ENCODE measurements at regions not wholly inside any gene's neighbourhood (a gene's known extent, or its start where the extent isn't known, plus 50 kb on each side); places are given as distances from the start of the nearest gene placed in this dataset.

DNA sequence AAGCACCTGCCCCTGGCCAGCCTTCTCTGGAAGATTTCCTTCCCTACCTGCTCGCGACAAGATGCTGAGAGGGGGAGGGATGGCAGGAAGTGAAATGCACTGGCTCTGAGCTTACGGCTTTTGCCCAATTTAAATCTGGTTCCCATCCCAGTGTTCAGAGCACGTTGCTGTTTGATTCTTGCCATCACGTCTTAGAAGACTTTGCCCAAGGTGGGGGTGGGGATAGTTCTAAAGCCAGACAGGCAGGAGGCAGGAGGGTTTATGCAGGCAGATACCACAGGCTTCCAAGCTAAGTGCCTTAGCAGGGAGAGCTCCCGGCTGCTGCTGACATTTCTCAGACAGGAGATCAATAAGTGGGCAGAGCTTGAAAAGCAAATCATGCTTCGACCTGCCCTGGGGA lies 393.9 kb downstream of the MID1IP1 start:
- Histone ChIP-seq H3K27me3 (no peaks in the 10 kb centered on the region), H3K27ac (no peak overlapping the region), H3K4me3 (no peak overlapping the region), H3K9me3 (ENCODE audit: low read depth) (no peaks in the 10 kb centered on the region), H3K4me1 (ENCODE audit: low read depth) (peaks cover 18% of the 10 kb centered on the region), H3K36me3 (no peaks in the 10 kb centered on the region)
- DNase-seq (ENCODE audit: low read depth in 1 of 2, low spot score in 1 of 2): peak in 1 of 2 donors; percentile 31
- TF ChIP-seq, protein P1, sequence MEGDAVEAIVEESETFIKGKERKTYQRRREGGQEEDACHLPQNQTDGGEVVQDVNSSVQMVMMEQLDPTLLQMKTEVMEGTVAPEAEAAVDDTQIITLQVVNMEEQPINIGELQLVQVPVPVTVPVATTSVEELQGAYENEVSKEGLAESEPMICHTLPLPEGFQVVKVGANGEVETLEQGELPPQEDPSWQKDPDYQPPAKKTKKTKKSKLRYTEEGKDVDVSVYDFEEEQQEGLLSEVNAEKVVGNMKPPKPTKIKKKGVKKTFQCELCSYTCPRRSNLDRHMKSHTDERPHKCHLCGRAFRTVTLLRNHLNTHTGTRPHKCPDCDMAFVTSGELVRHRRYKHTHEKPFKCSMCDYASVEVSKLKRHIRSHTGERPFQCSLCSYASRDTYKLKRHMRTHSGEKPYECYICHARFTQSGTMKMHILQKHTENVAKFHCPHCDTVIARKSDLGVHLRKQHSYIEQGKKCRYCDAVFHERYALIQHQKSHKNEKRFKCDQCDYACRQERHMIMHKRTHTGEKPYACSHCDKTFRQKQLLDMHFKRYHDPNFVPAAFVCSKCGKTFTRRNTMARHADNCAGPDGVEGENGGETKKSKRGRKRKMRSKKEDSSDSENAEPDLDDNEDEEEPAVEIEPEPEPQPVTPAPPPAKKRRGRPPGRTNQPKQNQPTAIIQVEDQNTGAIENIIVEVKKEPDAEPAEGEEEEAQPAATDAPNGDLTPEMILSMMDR (IDR thresholded peaks at IDR 0.05; ENCODE audit: low read depth, low read length): no peak

- peak; percentile 36 to 54 for DNase-seq (ENCODE audit: low read depth in 1 of 2, low spot score in 1 of 2)
Observed at GRCh38 chrX:39196192-39197102, 395.2 kb downstream of the MID1IP1 start.

GRCh38 chrX:39199429-39199828 lies 398.2 kb downstream of the MID1IP1 start:
- H3K9me3 ChIP-seq (ENCODE audit: low read depth): no peaks in the 10 kb centered on the region
- TF ChIP-seq, protein P1 (IDR thresholded peaks at IDR 0.05; ENCODE audit: low read depth, low read length): no peak
- DNase-seq (ENCODE audit: low read depth in 1 of 2, low spot score in 1 of 2): no peak
- no peak overlapping the region for H3K4me3 ChIP-seq
- H3K27ac ChIP-seq: no peak overlapping the region
- no peaks in the 10 kb centered on the region for H3K27me3 ChIP-seq
- no peaks in the 10 kb centered on the region for H3K36me3 ChIP-seq
- H3K4me1 ChIP-seq (ENCODE audit: low read depth): peaks cover 18% of the 10 kb centered on the region

More at GRCh38 chrX:39196192-39197102, 395.2 kb downstream of the MID1IP1 start:
- Histone ChIP-seq H3K36me3 (no peaks in the 10 kb centered on the region), H3K27ac (peak overlapping the region; percentile 50), H3K9me3 (ENCODE audit: low read depth) (no peaks in the 10 kb centered on the region), H3K4me1 (ENCODE audit: low read depth) (peaks cover 18% of the 10 kb centered on the region), H3K4me3 (no peak overlapping the region), H3K27me3 (no peaks in the 10 kb centered on the region)
- TF ChIP-seq, protein P1 (IDR thresholded peaks at IDR 0.05; ENCODE audit: low read depth, low read length): no peak

- Histone ChIP-seq H3K27ac (no peak overlapping the region), H3K4me3 (no peak overlapping the region), H3K27me3 (no peaks in the 10 kb centered on the region), H3K36me3 (no peaks in the 10 kb centered on the region), H3K9me3 (ENCODE audit: low read depth) (no peaks in the 10 kb centered on the region), H3K4me1 (ENCODE audit: low read depth) (peaks cover 4% of the 10 kb centered on the region)
- TF ChIP-seq, protein P1 (IDR thresholded peaks at IDR 0.05; ENCODE audit: low read depth, low read length): no peak
- peak in 1 of 2 donors; percentile 2 for DNase-seq (ENCODE audit: low read depth in 1 of 2, low spot score in 1 of 2)
Observed at GRCh38 chrX:39201305-39201990, 400.2 kb downstream of the MID1IP1 start.

DNA sequence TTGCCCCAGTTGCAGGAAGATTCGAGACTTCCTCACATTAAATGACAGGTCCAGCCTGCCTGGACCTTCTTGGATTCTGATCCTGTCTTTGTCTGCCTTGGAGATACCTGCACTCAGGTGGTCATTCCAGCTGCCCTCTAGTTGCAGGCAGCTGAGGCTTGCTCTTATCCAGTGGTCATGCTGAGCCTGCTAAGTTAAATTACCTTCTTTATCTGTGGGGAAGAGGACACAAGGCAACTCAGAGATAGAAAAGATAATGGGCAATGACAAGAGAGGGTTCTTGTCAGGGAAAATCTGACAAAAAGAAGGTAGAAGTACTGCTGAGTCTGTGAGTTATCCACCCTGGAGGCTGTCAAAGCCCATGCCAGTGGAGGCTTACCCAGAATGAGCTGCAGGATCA lies 401.4 kb downstream of the MID1IP1 start:
- no peak overlapping the region for H3K4me3 ChIP-seq
- no peak overlapping the region for H3K27ac ChIP-seq
- H3K4me1 ChIP-seq (ENCODE audit: low read depth): no peaks in the 10 kb centered on the region
- H3K9me3 ChIP-seq (ENCODE audit: low read depth): no peaks in the 10 kb centered on the region
- TF ChIP-seq, protein P1 (IDR thresholded peaks at IDR 0.05; ENCODE audit: low read depth, low read length): no peak
- H3K36me3 ChIP-seq: no peaks in the 10 kb centered on the region
- no peaks in the 10 kb centered on the region for H3K27me3 ChIP-seq
- no peak for DNase-seq (ENCODE audit: low read depth in 1 of 2, low spot score in 1 of 2)
